A673 (cell line): ENCODE measurements at regions not wholly inside any gene's neighbourhood (a gene's known extent, or its start where the extent isn't known, plus 50 kb on each side); places are given as distances from the start of the nearest gene placed in this dataset.

ENCODE experiments used
- BruUV-seq: library from RNA; stranded (reverse); fragments of 400-500 nt; replicated peaks from 2 replicates; lab custom pipeline; 2021; lab: Mats Ljungman, UMichigan
- CTCF ChIA-PET: fragments of 300-600 bp; sonication (Branson Sonifier 250); formaldehyde crosslinking; loops from one replicate; lab custom pipeline; 2022; ENCODE audit warnings: antibody characterized with exemption; lab: Charles Lee
- POLR2A ChIA-PET: fragments of 300-600 bp; sonication (Branson Sonifier 250); formaldehyde crosslinking; loops from one replicate; lab custom pipeline; 2022; ENCODE audit warnings: antibody characterized with exemption; ENCODE audit not compliant: low non-redundant PET; lab: Charles Lee
- DNase-seq: peaks from one replicate; pipeline ENCODE4 v3.0.0-alpha.2; 2015; ENCODE audit warnings: low spot score
- H3K27ac ChIP-seq: fragments of 200-600 bp; sonication (generic); 2 replicates; pipeline ENCODE4 v1.5.1; 2016; ENCODE audit warnings: mixed run types, low read depth, mild to moderate bottlenecking, mixed read lengths, antibody characterized with exemption, low read length; ENCODE audit not compliant: poor library complexity, severe bottlenecking
- H3K27me3 ChIP-seq: fragments of 200-600 bp; sonication (generic); replicated peaks from 2 replicates; pipeline ENCODE4 v1.6.1; 2017; ENCODE audit warnings: mixed run types, low read depth, mild to moderate bottlenecking, mixed read lengths, antibody characterized with exemption, low read length; ENCODE audit not compliant: insufficient read depth, poor library complexity
- H3K36me3 ChIP-seq: fragments of 200-600 bp; sonication (generic); 2 replicates; pipeline ENCODE4 v1.6.1; 2016; ENCODE audit warnings: mixed run types, mild to moderate bottlenecking, mixed read lengths, antibody characterized with exemption, low read length; ENCODE audit not compliant: insufficient read depth, poor library complexity, severe bottlenecking
- H3K4me1 ChIP-seq: fragments of 200-600 bp; sonication (generic); 2 replicates; pipeline ENCODE4 v1.6.1; 2017; ENCODE audit warnings: mixed run types, mild to moderate bottlenecking, mixed read lengths, antibody characterized with exemption, low read length; ENCODE audit not compliant: insufficient read depth, poor library complexity, severe bottlenecking
- H3K4me3 ChIP-seq: fragments of 200-600 bp; sonication (generic); 2 replicates; pipeline ENCODE4 v1.5.1; 2016; ENCODE audit warnings: low read depth, mixed run types, mild to moderate bottlenecking, mixed read lengths, low read length; ENCODE audit not compliant: poor library complexity, severe bottlenecking
- H3K9me3 ChIP-seq: fragments of 200-600 bp; sonication (generic); 2 replicates; pipeline ENCODE4 v1.6.1; 2016; ENCODE audit warnings: mixed run types, low read depth, mild to moderate bottlenecking, mixed read lengths, antibody characterized with exemption, low read length; ENCODE audit not compliant: poor library complexity, severe bottlenecking
- CTCF ChIP-seq: fragments of 300-800, 200-600 bp; sonication (generic); conservative IDR thresholded peaks from 2 replicates; pipeline ENCODE4 v1.5.1; 2017; ENCODE audit warnings: low read depth, mild to moderate bottlenecking, antibody characterized with exemption, low read length, moderate library complexity, mixed read lengths
- EZH2 ChIP-seq: fragments of 200-600 bp; sonication (generic); IDR thresholded peaks from 2 replicates; pipeline ENCODE4 v1.6.1; 2017; ENCODE audit warnings: borderline replicate concordance, low read depth, mild to moderate bottlenecking, mixed read lengths, antibody characterized with exemption, low read length; ENCODE audit not compliant: poor library complexity, severe bottlenecking
- intact Hi-C: fragments of 100-400 bp; cut with micrococcal nuclease; formaldehyde crosslinking; loops from one replicate; pipeline ENCODE4 v1.10.0; 2022; ENCODE audit not compliant: unreplicated experiment

- CTCF ChIA-PET, result no interaction called here
- Histone ChIP-seq H3K4me3 (no peak overlapping the region), H3K27ac (no peak overlapping the region), H3K9me3 (no peaks in the 10 kb centered on the region), H3K4me1 (no peaks in the 10 kb centered on the region), H3K36me3 (no peaks in the 10 kb centered on the region), H3K27me3 (no peaks in the 10 kb centered on the region)
- intact Hi-C loops, result no loop called here
- BruUV-seq, result no TSS peak
- no peak for TF ChIP-seq CTCF
- no peak for TF ChIP-seq EZH2
- no peak for DNase-seq
- POLR2A ChIA-PET, result no interaction called here
These were observed 375.9 kb downstream of the KIF4B start for GRCh38 chr5:155389498-155389897.

DNA sequence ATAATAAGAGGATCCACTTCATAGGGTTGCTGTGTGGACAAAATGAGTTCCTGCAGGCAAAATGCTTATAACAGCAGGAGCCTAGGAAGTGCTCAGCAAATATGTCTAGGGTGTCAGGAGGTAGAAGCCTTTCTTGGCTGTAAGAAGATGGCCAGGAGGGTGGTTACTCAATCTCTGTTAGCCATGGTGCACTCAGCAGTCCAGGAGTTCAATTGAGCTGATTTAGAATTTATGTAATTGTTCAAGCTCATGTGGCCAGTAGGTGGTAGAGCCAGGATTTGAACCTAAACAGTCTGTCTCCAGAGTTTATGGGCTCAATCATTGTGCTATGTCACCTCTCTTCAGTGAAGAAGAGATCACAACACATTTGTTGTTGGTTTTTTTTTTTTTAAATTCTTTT, 381.2 kb downstream of the KIF4B start:
- CTCF ChIA-PET, result no interaction called here
- TF ChIP-seq CTCF (no peak), EZH2 (no peak)
- Histone ChIP-seq H3K27me3 (peaks cover 10% of the 10 kb centered on the region), H3K4me3 (no peak overlapping the region), H3K4me1 (no peaks in the 10 kb centered on the region), H3K36me3 (no peaks in the 10 kb centered on the region), H3K9me3 (no peaks in the 10 kb centered on the region), H3K27ac (no peak overlapping the region)
- POLR2A ChIA-PET, result no interaction called here
- intact Hi-C loops, result no loop called here
- DNase-seq, result no peak
- no TSS peak for BruUV-seq

- intact Hi-C loops, result no loop called here
- no peaks in the 10 kb centered on the region for H3K4me1 ChIP-seq
- no peak overlapping the region for H3K4me3 ChIP-seq
- H3K9me3 ChIP-seq, result no peaks in the 10 kb centered on the region
- H3K36me3 ChIP-seq, result no peaks in the 10 kb centered on the region
- no peak overlapping the region for H3K27ac ChIP-seq
- POLR2A ChIA-PET, result no interaction called here
- no peak for DNase-seq
- BruUV-seq, result no TSS peak
- no peaks in the 10 kb centered on the region for H3K27me3 ChIP-seq
- TF ChIP-seq CTCF, result no peak
- TF ChIP-seq EZH2, result no peak
- CTCF ChIA-PET, result no interaction called here
These were observed 389.5 kb downstream of the KIF4B start for GRCh38 chr5:155402927-155403640.
